Cardiac septum (tissue), 1 donor: ENCODE measurements at regions not wholly inside any gene's neighbourhood (a gene's known extent, or its start where the extent isn't known, plus 50 kb on each side); places are given as distances from the start of the nearest gene placed in this dataset.

Experiments
- DNase-seq: peaks from one replicate; pipeline ENCODE4 v3.0.0-alpha.2; 2020; ENCODE audit warnings: low spot score
- intact Hi-C: fragments of 100-400 bp; cut with DNase I; formaldehyde crosslinking; loops from one replicate; pipeline ENCODE4 v1.14.0; 2022
- donor health status: DM: no; HTN: no; CAD: no.

DNA sequence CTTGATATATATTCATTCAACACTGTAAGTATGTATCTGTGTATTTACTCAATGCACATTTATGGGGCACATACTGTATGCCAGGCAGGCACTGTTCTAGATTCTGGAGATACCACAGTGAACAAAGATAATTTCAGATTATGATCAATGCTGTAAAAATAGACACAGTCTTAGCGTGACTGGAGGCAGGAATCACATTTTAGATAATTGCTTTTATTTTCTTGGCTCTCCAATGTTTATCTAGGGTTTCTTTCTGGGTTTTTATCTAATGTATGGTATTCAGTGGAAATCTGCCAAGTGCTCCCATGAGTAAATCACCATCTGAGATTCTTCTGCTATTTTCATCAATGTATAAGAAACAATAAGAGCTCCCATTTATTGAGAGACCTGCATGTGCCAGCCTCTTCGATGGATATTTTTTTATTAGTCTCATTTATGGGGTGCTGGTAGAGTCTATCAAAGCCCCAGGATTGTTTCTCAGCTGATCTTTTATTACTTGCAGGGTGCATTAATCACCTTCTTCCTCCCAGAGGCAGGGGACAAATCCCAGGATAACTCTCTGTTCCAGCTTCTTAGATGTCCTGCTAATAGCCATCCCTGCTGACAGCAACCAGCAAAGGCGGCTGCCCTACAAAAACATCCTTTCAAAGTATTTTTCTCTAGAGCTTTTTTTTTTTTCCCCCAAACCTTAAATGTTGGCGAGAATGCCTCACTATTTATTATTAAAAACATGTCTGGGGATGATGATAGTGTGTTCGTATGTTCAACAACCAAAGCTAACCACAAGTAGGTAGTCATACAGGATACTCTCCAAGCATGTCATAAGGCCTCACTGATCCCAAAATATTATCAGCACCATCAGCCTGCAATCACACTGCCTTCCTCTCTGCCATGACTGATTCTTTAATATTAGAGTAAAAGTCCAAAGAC lies 331.0 kb upstream of the RASGRP1 start:
- intact Hi-C loops: no loop called here
- no peak for DNase-seq

GRCh38 chr15:38896647-38897046 lies 332.0 kb upstream of the RASGRP1 start:
- intact Hi-C loops: no loop called here
- DNase-seq: no peak

- no peak for DNase-seq
- intact Hi-C loops: no loop called here
Measured at GRCh38 chr15:38897551-38897950, 332.9 kb upstream of the RASGRP1 start.

GRCh38 chr15:38898236-38898635 lies 333.6 kb upstream of the RASGRP1 start:
- no peak for DNase-seq
- intact Hi-C loops: no loop called here

DNA sequence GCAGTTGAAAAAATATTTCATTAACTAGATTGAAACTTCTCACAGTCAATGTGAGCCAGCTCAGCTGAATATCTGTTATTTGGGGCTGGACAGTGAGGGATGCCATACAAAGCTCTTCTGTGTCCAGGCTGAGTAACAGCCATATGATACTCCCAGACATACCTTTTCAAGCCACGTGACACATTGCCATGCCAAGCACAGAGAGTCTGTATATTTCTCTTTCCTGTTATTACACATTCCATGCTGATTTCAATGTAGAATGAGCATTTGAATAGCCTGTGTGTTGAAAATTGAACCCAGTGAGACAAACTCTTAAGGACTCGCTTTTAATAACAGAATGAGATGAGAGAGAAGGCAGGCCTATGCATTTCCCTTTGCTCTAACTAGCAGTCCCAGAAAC lies 334.7 kb upstream of the RASGRP1 start:
- no peak for DNase-seq
- intact Hi-C loops: no loop called here

DNA sequence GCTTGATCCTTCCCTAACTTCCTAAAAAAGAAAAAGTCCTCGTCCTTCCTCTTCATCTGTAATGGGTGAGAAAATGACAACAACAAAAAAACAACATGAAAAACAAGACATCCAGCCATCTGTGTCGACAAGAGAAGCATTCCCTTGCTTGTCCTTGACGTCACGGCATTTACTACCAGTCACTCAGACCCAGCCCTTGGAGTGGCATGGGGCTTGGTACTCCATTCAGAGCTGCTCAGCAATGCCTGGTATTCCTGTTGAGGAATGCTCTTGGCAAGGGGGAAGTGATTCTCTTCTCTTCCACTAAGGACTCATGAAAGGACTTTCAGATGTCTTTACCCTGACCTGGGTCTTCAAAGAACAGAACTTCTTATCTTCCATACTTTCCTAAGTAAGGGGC lies 339.7 kb upstream of the RASGRP1 start:
- DNase-seq: no peak
- intact Hi-C loops: no loop called here

DNA sequence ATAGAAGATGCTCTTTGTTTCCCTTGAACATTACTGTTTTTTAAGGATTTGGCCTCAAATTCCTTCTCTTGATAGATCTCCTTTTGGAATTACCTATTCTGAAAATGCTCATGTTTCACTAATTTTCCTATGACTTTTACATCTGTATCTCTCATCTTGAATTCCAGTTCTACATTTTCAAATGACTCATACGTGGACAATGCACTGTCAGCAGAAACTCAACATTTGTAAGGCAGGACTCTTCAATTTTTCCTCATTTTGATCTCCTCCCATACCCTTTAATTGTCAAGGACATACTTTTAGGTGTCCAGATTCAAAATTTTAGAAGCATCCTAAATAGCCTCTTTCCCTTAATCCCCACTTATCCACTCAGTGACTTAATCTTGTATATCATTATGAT lies 341.0 kb upstream of the RASGRP1 start:
- no peak for DNase-seq
- intact Hi-C loops: no loop called here

GRCh38 chr15:38920966-38921365 lies 356.4 kb upstream of the RASGRP1 start:
- intact Hi-C loops: no loop called here

DNA sequence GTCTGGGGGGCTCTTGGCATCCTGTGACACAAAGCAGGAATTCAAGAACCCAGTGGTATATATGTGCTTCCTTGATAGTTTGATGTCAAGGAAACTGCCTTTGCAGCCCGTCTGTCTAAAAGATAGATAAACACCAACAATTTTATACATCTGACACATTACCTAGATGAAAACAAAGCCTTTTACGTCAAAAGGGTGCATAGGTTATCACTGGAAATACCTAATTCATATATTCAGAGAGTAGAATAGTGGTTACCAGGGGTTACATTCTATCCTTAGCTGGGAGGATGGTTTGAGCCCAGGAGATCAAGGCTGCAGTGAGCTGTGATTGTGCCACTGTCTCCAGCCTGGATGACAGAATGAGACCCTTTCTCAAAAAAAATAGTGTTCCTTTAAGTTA lies 356.9 kb upstream of the RASGRP1 start:
- no peak for DNase-seq
- intact Hi-C loops: no loop called here

More at GRCh38 chr15:38920966-38921365, 356.4 kb upstream of the RASGRP1 start:
- DNase-seq: no peak

DNA sequence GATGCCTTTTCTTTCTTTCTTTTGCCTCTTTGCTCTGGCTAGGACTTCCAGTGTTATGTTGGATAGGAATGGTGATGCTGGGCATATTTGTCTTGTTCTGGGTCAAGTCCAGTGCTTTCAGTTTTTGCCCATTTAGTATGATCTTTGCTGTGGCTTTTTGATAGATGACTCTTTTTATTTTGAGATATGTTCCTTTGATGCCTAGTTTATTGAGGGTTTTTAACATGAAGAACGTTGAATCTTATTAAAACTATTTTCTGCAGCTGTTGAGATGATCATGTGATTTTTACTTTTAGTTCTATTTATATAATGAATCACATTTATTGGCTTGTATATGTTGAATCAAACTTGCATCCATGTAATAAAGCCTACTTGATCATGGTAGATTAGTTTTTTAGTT lies 363.8 kb upstream of the RASGRP1 start:
- DNase-seq: no peak
- intact Hi-C loops: no loop called here

GRCh38 chr15:38930851-38931572 lies 366.4 kb upstream of the RASGRP1 start:
- intact Hi-C loops: no loop called here

DNA sequence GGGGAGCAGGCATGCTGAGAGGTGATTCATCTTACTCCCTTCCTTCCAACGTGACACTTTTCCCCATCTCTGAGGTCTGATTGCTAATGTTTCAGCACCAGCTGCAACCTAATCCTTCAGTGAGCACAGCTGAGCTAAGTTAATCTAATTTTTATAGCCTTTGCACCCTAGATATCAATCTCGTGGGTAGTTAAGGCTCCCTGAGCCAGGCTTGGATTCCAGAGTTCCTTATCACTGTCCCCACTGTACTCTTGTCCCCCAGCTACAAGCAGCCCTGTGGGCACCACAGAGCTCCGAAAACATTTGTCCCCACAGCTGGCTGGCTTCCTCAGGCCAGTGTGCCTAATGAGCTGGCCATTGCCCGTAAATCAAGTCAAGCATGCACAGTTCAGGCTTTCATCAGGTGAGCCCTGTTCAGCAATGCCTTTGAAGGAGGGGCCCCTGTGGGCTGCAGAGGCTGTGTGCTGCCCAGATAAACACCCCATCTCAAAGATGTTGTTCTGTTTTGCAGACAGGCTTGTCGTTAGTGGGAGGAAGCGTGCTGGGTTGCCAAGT lies 376.9 kb upstream of the RASGRP1 start:
- intact Hi-C loops: no loop called here
- no peak for DNase-seq

More at GRCh38 chr15:38930851-38931572, 366.4 kb upstream of the RASGRP1 start:
- DNase-seq: no peak

DNA sequence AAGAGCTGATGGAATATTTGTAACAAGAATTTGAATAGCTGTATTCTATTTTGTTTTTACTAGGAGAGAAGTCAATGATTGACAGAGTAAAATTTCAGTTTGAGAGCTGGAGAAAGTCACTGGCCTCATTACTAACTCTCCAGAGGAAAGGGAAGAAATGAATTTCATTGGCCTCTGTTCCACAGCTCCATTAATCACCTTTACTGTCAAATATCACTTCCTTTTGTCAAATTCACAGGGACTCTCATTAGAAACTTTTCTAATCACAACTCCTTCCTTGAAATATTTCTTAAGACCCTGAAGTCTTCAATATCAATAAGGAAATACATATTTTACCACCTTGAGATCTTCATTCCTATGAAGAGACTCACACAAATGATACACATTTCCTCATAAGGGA lies 379.9 kb upstream of the RASGRP1 start:
- intact Hi-C loops: no loop called here
- no peak for DNase-seq

DNA sequence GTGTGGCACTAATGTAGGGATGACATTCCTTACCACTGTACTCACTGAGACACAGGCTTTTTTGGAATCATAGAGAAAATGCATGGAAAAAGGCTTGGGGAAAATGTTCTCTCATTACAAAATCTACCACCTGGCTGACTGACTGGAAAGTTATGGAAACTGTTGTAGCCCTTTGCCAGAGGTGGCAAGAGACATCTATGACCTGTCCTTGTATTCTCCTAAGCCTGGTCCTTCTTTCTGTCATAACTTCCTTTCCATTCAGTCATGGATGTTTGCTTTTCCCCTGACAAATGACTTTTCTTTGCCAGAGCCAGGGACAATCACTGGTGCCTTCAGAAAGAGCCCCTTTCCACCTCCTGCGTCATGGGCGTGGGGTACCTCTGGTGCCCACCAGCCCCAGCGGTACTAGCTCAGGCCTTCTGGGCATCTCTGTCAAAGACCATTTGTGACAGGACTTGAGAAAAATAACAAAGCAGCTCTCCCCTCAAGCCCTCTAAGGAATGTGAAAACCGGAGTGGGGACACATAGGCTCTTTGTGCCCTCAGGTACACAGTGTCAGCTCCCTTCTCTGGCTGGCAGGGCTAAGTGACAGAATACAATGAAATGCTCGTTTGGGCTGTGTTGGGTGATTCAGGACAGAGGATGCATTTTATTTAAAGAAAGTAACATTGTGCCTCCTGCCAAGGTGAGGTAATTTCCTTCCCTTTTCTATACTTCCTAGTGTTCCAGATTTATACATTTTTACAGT lies 381.1 kb upstream of the RASGRP1 start:
- intact Hi-C loops: no loop called here
- DNase-seq: no peak

DNA sequence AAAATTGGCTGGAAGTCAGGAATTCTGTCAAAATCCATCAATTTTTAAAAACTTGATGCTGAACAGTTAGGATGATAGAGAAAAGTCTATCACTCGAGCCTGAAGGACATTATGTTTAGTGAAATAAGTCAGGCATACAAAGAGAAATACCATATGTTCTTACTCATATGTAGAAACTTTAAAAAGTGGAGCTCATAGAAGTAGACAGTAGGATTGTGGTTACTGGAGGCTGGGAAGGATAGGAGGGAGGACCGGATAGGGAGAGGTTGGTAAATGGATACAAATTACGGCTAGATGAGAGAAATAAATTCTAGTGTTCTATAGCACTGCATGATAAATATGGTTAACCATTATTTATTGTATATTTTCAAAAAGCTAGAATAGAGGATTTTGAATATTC lies 389.5 kb upstream of the RASGRP1 start:
- no peak for DNase-seq
- intact Hi-C loops: no loop called here

GRCh38 chr15:38961456-38961855 lies 396.8 kb upstream of the RASGRP1 start:
- no peak for DNase-seq
- intact Hi-C loops: no loop called here

GRCh38 chr15:38961931-38962330 lies 397.3 kb upstream of the RASGRP1 start:
- DNase-seq: no peak
- intact Hi-C loops: no loop called here

GRCh38 chr15:38972831-38973230 lies 408.2 kb upstream of the RASGRP1 start:
- intact Hi-C loops: no loop called here
- no peak for DNase-seq

DNA sequence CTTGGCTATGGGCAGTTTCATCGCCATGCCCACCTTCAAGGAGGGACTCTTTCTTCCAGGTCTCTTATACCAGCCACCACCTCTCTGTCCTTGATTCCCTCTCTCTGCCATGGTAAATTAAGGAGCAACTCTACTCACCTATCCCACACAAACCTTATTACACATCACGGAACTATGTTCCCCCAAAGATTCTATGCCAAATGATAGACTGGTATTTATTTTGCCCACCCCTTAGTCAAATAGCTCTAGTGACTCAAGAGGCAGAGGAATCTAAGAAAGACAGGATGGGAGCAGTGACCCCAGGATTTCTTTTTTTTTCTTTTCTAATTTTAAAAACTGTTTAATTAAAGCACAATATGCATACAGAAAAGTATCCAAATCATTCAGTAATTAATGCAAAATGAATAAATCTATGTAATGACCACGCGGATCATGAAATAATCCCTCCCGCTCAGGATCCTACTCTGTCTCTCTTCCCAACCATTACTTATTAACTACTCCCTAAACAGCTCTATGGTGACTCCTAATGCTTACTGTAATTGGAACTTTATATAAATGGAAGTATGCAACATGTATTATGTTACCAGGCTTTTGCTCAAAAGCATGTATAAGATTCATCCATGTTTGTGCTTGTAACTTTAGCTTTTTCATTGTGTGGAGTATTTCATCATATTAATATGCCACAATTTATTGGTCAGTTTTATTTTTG lies 410.8 kb upstream of the RASGRP1 start:
- intact Hi-C loops: no loop called here
- DNase-seq: no peak
